ENCODE measurements at regions not wholly inside any gene's neighbourhood (a gene's known extent, or its start where the extent isn't known, plus 50 kb on each side); places are given as distances from the start of the nearest gene placed in this dataset.
"Not testable (repeated sequence)": the region's sequence is repeated elsewhere in the genome, so short reads cannot be mapped to it uniquely, and the experiment has no call there.

- no peak for DNase-seq
Observed at GRCh38 chr1:105231378-105231777, 1481.7 kb downstream of the AMY1C start.

DNA sequence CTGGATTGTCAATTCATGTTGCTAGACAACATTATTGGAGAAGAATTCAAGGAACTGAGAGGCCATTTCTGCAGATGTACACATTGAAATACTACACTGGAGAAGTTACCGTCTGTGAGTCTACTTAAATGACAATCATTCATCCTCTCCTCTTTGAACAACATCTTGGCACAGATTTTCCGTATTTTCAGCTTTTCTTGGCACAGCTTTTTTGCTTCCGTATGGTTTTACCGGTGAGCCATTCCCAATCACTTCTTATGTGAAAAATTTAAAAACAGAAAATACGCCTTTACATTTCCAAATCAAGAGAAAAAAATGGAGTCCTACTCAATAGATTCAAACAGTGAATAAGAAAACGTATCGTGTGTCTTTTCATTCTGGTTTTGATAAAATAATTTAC is 1493.7 kb downstream of the AMY1C start:
- no peak for DNase-seq

DNA sequence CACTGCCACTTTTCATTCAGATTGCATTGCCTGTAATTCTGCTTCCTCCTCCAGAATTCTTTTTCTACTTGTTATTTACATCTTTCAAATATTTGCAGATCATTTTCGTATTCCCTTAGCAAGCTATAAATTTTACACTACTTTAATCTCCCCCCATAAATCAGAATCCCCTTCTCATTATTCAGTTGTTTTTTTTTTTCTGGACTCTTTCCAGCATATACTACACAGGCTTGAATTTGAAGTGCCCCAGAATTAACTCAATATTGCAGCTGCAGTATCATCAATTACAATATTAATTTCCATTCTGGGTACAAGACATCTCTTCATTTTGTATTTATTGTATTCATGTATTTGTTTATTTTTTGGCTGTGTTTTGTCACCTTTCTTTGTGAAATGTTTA is 1494.3 kb downstream of the AMY1C start:
- peak; percentile 81 for DNase-seq

- DNase-seq = no peak
Observed at GRCh38 chr1:105254906-105255305, 1505.2 kb downstream of the AMY1C start.

GRCh38 chr1:105260001-105260400 is 1510.3 kb downstream of the AMY1C start:
- peak; percentile 35 for DNase-seq

DNA sequence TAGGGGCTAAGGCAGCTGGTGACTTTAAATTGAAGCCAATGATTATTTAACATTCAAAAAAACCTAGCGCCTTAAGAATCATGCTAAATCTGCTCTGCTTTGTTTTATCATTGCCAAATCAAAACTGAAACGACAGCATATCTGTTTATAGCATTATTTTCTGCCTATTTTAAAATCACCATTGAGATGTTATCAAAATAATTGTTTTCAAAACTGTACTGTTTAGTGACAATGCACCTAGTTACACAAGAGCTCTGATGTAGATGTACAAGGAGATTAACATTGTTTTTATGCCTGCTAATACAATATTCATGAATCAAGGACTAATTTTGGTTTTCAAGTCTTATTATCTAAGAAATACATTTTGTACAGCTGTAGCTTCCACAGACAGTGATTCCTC is 1521.3 kb downstream of the AMY1C start:
- DNase-seq = no peak

- not testable (repeated sequence) for DNase-seq
Observed at GRCh38 chr1:105272376-105272775, 1522.7 kb downstream of the AMY1C start.

DNA sequence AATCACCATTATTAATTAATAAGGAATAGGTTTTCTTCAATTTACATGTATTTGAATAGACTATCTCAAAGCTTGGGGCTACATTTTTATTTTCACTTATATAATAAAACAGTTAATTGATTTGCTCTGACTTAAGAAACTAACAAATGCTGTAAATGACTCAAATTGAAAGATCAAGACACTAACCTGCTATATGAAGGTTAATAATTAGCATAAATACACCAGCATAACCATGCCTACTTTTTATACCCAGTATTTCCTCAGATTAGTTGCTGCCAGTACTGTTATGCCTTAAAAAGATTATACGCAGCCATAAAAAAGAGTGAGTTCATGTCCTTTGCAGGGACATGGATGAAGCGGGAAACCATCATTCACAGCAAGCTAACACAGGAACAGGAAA is 1545.1 kb downstream of the AMY1C start:
- DNase-seq = no peak

DNA sequence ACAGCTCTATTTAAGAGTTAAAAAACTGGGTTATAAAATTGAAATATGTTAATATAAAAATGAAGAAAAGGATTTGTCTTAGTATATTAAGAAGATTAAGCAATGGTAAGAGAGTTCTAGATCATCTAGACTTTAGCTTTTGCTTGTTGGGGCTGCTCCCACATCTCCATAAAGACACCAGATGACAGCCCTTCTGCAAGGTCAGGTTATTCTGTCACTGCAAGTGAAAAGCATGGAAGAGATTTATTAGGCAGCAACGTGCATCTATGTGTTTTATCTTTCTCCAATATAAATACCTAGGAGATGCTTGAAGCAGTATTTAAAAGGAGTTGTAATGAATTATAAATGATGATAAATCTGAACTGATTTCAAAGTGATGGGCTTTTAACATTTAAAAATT is 1560.4 kb downstream of the AMY1C start:
- no peak for DNase-seq

DNA sequence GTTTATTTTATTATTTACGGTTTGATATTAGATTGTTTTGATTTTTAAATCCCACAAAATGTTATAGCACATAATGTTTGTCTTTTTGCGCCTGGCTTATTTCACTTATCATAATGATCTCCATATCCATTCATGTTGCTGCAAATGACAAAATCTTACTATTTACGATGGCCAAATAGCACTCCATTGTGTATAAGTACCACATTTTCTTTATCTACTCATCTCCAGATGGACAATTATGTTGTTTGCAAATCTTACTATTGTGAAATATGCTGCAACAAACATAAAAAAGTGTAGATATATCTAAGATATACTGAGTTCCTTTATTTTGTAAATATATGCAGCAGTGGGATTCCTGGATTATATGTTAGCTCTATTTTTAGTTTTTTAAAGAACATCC is 1568.3 kb downstream of the AMY1C start:
- DNase-seq = no peak

GRCh38 chr1:105326886-105327285 is 1577.2 kb downstream of the AMY1C start:
- no peak for DNase-seq

DNA sequence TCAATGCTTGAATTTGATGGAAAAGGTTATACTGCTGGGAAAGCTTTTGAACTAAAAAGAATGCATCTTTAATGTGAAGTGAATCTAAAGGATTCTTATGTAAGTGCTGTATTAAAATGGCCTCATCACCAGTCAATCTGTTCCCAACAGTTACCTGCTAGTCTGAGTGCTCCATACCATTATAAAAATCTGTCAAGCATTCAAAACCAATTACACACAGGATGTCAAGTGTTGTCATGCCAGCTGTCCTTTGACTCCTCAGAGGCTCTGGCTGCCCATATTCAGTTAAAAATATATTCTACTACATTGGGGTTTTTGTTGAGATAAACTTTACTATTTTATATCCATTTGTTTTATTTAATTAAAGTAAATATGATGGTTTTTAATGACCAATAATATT is 1587.7 kb downstream of the AMY1C start:
- peak; percentile 10 for DNase-seq

- DNase-seq = no peak
Observed at GRCh38 chr1:105343317-105343716, 1593.6 kb downstream of the AMY1C start.

DNA sequence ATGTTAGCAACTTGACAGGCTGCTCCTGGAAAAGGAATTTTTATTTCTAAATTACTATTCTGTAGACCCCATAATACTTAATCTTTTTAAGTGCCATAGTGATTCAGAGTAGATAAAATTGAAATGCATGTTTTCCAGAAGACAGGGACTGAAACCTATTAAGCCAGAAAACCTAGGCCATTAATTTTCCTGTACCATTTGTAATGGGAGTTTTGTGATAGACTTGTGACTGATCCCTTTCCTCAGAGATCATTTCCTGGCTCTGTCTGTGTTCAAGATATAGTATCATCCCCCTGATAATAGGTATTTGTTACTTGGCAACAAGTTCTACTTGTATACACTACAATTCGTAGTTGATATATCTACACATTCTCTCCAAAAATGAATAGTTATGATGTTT is 1609.8 kb downstream of the AMY1C start:
- DNase-seq = no peak

DNA sequence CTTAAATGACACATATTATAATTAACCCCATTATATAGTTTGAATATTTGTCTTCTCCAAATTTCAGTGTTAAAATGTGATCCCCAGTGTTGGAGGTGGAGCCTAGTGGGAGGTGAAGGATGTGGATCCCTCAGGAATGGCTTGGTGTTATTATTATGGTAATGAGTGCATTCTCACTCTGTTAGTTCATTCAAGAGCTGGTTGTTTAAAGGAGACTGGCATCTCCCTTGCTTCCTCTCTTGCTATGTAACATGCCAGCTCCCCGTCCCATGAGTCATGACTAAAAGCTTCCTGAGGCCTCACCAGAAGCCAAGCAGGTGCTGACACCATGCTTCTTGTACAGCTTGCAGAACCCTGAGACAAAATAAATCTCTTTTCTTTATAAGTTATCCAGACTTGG is 1612.7 kb downstream of the AMY1C start:
- no peak for DNase-seq

DNA sequence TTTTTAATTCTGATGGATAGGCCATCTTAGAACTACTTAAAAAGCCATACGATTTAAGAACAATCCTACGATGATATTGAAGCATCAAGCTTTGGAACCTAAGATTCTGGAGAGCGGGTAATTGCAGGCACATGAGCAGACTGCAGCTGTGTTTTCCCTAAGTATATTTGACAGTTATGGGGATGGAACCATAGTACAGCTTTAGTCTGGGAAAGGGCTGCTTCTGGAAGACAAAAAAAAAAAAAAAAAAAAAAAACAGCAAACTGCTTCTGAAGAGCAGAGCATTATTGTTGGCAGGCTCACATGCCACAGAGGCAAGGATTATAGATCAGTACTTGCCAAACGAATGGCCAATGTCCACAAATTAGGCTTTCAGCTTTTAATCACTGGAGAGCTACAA is 1618.7 kb downstream of the AMY1C start:
- DNase-seq = no peak

- no peak for DNase-seq
Observed at GRCh38 chr1:105373681-105374080, 1624.0 kb downstream of the AMY1C start.

- DNase-seq = no peak
Observed at GRCh38 chr1:105386489-105386888, 1636.8 kb downstream of the AMY1C start.

DNA sequence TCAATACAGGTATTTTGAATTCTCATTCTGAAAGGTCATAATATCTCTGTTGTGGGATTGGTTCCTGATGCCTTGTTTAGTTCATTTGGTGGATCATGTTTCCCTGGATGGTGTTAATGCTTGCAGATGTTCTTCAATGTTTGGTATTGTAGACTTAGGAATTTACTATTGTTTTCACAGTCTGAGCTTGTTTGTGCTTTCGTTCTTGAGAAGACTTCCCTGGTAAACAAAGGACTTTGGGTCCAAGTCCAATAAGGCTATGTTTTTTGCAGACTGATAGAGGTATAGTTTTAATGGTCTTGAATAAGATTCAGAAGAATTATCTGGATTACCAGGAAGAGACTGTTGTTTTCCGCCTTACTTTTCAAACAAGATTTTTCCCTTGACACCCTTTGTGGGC is 1646.3 kb downstream of the AMY1C start:
- no peak for DNase-seq

DNA sequence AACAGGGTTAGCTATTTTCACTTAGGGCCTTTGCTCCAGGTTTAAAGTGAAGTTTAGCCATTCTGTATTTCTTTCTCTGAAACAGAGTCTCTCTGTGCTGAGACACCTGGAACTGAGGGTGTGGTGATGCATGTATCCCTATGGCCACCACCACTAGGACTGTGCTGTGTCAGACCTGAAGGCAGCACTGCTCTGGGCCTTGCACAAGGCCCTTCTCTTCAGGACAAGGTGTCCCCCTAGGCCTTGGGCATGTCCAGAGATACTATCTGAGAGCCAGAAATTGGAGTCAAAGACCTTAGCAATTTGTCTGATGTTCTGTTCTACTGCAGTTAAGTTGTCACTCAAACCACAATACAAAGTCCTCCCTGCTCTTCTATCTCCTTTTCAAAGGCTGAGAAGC is 1649.2 kb downstream of the AMY1C start:
- DNase-seq = no peak

- DNase-seq = no peak
Observed at GRCh38 chr1:105399716-105400115, 1650.0 kb downstream of the AMY1C start.

GRCh38 chr1:105416261-105416660 is 1640.2 kb upstream of the PRMT6 start:
- no peak for DNase-seq

GRCh38 chr1:105419030-105419429 is 1637.4 kb upstream of the PRMT6 start:
- no peak for DNase-seq

DNA sequence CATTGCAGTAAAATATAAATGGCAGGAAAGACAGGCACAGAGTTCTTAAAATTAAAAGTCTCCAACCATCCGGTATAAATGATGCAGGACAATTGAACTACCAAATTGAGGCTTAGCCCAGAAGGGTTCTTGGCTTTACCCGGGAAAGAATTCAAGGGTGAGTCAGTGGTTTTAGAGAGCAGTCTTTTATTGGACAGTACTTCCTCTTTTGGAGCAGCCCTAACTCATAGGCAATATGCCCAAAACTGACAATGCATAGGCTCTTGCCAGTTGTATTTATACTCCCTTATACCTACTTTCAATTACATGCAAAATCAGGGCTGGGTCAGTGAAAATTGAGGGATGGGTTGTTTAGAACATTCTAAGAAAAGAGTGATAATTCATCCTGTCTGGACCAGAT is 1628.9 kb upstream of the PRMT6 start:
- no peak for DNase-seq

- DNase-seq = no peak
Observed at GRCh38 chr1:105436589-105437259, 1619.8 kb upstream of the PRMT6 start.

DNA sequence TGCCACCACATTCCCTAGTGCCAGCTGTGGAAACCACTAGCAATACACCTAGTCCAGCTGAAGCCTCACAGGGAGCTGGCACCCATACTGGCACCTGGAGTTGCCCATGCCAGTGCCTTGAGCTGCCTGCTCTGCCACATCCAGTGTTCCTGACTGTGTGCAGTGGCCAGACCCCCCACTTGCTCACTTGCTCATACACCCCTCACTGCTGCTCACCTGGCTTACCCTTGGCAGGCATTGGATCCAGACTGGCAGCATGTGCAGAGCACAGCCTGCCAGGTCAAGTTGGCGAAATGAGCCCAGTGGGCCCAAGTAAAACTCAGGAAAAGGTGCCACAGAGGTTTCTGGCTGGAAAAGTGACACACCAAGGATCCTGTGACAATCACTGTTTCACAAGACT is 1618.6 kb upstream of the PRMT6 start:
- DNase-seq = no peak

Data from NCI-H1417 treated with DMSO at 0.1 percent for 48 hours (cell line).